ENCODE measurements at regions not wholly inside any gene's neighbourhood (a gene's known extent, or its start where the extent isn't known, plus 50 kb on each side); places are given as distances from the start of the nearest gene placed in this dataset.

- TF ChIP-seq POLR2A (IDR thresholded peaks at IDR 0.05; ENCODE audit: borderline replicate concordance, extremely low read depth, insufficient read depth, insufficient read length): no peak
- TF ChIP-seq CTCF (IDR thresholded peaks at IDR 0.05 in 2 of 3, conservative IDR thresholded peaks at IDR 0.05 in 1 of 3; ENCODE audit: borderline replicate concordance in 1 of 3, insufficient read depth in 1 of 3, low read depth in 2 of 3, low read length in 2 of 3): no peak
- TF ChIP-seq YY1 (IDR thresholded peaks at IDR 0.05; ENCODE audit: extremely low read depth, insufficient replicate concordance, low read depth, low read length): no peak
- TF ChIP-seq REST (IDR thresholded peaks at IDR 0.05; ENCODE audit: low read depth): no peak
- TF ChIP-seq EZH2 (IDR thresholded peaks at IDR 0.05): no peak
Measured at GRCh38 chr10:8410506-8410905, 356.0 kb downstream of the GATA3 start.

All from HCT116 (cell line).